Stimulated activated naive CD8-positive, alpha-beta T cell treated with anti-CD3 and anti-CD28 coated beads, Interleukin-15, Interleukin-2, amounts not matched to agents 100 U/mL and 50 U/mL, for 24 hours (primary cell): ENCODE measurements at regions not wholly inside any gene's neighbourhood (a gene's known extent, or its start where the extent isn't known, plus 50 kb on each side); places are given as distances from the start of the nearest gene placed in this dataset.

ENCODE experiments used
- ATAC-seq: fragments of 150-1000 bp; cut with Tn5 transposase; one replicate; pipeline ENCODE4 v1.10.0; 2021
- DNase-seq: peaks from one replicate; pipeline ENCODE4 v3.0.0; 2021

DNA sequence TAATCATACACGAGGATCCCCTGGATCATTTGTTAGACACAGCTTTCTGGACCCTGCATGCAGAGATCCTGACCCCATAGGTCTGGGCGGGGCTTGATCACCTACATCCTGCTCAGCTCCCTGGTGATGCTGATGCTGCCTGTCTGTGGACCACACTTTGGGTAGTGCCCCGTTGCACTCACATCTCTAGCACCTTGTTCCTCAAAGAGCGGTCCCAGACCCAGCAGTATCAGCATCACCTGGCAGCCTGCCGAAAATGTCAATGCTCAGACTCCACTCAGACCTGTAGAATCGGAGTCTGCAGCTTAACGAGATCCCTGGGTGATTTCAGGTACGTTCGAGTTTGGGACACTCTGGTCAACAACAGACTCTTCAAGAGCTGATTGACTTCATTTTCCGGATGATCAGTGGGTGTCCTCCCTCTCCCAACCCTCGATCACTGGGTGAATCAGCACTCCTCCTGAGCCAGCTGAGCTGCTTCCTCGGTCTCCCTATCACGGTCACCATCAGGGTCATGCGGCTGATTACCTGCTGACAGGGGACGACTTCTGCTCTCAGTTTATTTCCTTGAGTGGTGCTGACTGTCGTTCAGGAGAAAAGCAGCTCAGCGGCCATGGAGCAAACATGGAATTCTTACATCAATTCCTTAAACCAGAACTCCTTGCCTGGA, 150.6 kb upstream of the RAB12 start:
- no peak for DNase-seq
- no peak for ATAC-seq

DNA sequence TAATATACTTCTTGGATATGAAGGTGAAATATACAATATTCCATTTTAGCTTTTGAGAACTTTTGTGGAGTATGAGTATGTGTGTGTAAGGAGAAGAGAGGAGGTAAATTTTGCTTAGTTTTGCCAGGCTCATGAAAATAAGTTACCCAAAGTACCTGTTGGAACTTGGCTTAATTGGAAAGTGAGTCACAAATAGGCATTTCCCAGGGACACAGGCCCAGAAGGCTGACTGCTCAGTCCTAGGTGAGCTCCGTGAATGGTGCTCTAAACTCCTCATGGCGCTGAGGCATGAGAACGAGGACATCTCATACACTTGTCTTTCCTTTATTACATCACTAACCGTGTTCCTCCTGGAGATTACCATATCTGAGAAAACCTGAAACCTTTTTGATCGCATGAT, 148.5 kb upstream of the RAB12 start:
- no peak for ATAC-seq

DNA sequence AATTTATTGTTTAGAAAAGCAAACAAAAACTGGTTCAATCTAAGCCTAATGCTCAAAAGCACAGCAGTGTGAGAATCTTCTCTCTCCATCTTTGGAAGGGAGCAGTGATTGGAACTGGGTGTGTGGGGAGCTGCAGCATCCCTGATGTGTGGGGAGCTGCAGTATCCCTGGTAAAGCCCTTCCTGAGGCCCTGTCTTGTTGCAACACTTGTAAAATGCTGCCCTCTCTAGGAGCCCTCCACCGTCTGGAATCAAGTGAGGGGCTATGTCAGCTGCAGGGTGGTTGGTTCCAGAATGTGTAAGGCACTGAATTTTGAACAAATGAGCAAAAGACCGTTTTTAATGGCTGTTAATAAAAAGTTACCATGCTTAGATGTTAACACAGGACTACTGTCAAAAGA, 147.7 kb upstream of the RAB12 start:
- no peak for ATAC-seq
- no peak for DNase-seq

More for the DNA sequence above, 148.5 kb upstream of the RAB12 start:
- no peak for DNase-seq

DNA sequence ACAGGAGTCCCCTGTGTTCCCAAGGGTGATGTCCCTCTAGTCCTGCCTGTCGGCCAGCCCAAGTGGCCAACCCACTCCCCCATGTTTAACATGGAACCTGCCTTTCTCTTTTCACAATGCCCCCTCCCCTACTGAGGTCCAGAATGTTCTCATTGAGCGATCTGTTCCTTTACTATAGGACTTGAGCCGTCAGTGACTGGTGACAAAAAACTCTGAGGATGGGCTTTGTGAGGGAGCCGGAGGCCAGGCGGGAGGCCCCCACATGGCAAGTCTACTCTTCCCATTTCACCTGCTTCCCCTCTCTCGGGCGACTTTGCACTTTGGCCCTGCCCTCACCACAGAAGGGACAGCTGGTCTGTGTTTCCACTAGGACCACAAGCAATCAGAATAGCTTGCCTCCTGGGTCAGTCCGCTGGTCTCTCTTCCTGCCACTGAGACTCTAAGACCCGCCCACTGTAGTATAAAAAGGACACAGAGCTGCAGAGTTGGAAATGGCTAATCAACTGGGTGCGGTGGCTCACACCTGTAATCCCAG, 146.5 kb upstream of the RAB12 start:
- no peak for ATAC-seq

DNA sequence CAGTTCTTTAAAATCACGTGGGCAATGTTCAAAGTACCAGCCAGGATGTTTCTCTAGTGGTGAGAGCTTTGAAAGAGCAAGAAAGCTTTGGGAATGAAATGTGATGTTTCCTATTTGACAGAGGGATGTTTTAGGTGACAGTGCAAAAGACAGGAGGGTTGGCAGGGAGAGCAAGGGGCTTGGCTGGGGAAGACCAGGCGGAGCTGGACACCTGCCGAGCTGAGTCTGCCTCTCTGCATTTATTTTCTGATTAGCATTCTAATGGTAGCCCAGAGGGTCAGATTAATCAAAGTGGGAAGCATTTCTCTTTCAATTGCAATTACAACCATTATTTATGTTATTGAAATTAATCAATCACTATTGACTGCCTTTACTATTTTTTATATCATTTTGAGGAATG, 145.4 kb upstream of the RAB12 start:
- DNase-seq (no peak), ATAC-seq (no peak)

More for the DNA sequence above, 146.5 kb upstream of the RAB12 start:
- DNase-seq: no peak

DNA sequence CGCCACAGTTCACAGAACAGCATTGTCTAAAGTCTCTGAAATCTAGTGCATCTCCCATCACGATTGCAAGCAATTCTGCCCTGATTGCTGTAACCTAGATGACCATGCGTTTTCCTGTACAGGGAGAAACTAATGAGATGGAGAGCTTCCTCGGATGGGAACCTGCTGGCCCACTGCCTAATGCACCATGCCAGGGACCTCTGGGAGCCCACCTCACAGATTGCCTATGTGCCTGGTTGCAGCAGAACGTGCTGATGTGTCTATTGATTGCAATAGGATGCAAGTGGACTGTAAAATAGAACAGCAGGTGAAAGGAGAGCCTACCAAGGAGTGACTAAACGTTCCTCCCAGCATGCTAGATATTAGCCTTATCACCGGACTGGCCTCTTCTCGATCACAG, 141.0 kb upstream of the RAB12 start:
- ATAC-seq (no peak), DNase-seq (no peak)

DNA sequence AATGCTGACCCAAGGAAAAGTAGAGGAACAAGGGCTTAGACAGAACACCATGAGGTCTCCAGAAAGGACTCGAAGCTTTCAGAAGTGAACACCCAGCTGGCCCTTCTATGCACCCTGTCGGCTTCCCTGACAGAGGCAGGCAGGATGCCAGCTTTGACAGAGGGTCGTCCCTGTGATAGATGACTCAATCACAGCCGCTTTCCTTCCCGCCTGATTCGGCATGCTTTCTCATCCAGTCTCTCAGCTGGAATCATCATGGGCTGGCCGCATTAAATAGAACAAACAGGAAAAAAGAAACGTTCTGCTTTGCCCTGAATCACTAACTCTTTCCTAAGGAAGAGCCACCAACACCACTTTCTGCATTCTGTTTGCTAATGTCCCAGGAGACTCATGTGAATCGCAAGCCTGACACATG, 140.3 kb upstream of the RAB12 start:
- ATAC-seq: no peak
- DNase-seq: no peak

DNA sequence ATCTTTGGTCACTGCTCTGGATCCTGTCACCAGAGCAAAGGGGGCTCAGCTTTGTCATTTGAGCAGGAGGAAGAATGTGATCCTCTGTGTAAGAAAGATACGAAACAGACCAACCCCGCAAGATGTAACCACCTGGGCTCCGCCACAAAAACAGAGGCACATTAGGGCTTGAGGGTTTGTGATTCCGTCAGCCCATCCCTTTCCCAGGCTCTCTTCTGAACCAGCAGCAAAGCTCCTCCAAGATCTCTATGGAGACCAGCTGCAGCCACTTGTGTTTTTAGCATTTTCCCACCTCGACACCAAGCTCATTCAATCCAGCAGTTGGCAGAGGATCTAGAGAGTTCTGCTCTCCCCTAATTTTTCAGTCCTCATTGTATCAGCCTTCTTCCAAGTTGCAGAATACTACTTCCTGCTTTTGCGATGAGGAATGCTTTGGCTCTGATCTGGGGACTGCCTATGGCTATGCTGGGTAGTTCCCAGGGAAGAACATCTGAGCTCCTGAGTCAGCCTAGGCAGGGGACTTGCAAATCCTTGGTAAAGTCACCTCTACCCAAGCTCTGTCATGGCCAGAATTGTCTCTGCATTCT, 139.6 kb upstream of the RAB12 start:
- ATAC-seq: no peak
- no peak for DNase-seq

DNA sequence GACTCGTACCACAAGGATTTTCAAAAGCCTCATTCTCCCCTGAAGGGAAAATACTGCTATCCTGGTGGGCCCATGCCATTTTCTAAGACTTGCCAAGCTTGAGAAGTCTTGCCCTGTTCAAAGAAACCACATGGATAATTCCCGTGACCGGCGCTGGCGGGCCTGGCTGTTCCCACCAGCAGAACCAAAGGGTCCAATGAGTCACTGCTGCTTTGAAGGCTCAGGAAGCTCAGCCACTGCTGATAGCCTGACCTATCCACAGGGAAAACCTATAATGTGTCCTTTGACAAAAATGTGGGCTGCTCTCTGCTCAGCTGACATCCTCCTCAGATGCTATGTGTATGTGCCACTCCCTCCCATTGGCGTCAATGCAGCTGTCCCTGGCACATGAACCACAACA, 137.9 kb upstream of the RAB12 start:
- DNase-seq (no peak), ATAC-seq (no peak)

DNA sequence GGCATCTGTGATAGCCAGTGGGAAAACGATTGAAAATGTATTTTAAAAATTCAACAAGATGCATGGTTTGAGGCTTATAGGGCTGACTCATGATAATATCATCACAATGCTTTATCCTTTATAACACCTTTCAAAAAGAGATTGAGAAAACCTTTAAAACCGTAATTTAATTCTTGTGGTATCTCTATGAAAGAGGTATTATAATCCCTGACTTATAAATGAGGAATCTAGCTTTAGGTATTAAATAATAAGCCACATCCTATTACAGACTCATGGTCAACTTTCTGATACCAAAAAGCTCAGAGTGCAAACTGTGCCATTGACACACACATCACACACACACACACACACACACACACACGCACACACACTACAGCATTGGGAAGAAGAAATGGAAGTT, 134.6 kb upstream of the RAB12 start:
- DNase-seq: no peak
- ATAC-seq: no peak

DNA sequence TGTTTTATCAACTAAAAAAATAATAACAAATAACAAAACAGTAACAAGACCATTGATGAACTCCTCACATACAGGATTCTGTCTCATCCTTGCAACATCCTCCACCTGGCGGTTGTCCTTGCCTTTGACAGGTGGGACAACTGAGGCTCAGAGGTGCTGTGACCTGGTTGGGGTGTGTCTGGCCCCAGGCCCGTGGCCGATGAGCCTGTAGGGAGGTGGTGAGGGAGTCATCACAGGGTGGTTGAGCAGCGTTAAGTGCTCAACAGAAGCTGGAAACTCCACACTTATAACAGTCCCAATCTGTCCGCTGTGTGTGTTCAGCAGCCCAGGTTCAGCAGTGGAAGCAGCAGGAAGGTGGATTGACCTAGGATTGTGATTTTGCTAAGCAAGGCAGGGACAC, 131.6 kb upstream of the RAB12 start:
- DNase-seq: no peak
- ATAC-seq: no peak

DNA sequence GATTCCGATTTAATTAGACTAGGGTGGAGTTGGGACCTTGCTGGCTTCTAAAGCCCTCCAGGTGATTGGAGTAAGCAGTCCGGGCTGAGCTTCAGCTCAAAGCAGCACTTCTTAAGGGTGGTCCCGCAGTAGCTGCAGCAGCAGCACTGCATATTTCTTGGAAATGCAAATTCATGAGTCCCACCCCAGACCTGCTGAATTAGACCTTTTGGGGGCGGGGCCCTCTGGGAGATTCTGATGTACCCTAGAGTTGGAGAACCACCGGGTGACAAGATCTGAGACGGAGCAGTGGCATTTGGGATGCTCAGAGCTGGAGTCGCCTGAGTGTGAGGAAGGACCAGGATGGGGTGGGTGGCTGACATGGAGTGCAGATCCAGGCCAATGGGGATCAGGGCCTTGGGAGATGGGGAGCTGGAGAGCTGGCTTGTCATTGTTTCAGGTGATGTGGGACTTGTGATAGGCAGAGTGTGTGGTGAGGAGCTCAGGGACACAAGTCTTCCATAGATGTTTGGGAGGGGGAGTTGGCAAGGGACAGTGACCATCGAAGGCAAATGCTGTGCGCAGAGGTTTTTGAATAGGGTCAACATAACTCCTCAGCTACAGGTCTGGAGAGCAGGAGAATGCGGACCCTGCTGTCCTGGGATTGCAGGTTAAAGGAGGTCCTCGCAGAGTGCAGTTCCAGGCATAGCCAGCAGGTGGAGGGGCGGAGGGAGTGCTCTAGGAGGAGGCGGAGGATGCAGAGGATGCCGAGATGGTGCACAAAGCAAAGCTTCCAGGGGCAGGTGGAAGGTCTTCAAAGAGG, 130.9 kb upstream of the RAB12 start:
- peak; percentile 71 for ATAC-seq

DNA sequence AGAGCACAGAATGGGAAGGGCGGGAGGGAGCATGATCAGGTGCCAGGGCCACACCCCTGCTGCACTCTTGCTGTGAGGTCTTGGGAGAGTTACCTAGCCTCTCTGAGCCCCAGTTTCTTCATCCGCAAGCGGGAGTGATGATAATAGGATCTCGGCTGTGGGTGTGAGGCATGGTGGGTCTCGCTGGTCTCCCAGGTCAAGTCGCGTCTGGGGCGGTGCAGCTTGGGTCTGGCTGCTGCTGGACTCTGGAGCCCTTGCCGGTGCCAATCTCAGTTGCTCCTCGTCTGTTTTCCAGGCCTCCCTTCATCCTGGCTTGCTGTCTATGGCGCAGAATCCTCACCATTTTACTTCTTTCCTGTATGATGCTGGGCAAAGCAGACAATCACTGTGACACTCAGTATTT, 130.3 kb upstream of the RAB12 start:
- ATAC-seq (peak; percentile 9), DNase-seq (no peak)

More for the DNA sequence above, 130.9 kb upstream of the RAB12 start:
- DNase-seq: peak; percentile 76

DNA sequence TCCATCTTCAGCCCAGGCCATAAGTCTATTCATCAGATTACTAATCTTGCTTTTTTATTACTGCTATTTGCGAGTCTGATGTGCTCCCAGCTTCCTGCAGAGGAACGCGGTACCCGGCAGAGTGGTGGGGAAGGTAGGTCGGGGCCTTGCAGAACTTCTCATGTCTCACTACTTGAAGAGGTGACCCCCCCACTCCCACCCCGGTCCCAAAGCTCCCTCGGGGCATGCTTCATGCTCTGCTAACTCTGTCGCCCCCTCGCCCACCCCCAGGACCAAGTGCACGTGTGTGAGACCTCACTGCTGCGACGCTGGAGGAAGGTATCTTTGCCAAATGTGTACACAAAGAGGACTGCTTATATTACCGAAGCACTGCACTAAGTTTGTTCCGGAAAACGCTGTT, 129.4 kb upstream of the RAB12 start:
- ATAC-seq: no peak
- DNase-seq: no peak

DNA sequence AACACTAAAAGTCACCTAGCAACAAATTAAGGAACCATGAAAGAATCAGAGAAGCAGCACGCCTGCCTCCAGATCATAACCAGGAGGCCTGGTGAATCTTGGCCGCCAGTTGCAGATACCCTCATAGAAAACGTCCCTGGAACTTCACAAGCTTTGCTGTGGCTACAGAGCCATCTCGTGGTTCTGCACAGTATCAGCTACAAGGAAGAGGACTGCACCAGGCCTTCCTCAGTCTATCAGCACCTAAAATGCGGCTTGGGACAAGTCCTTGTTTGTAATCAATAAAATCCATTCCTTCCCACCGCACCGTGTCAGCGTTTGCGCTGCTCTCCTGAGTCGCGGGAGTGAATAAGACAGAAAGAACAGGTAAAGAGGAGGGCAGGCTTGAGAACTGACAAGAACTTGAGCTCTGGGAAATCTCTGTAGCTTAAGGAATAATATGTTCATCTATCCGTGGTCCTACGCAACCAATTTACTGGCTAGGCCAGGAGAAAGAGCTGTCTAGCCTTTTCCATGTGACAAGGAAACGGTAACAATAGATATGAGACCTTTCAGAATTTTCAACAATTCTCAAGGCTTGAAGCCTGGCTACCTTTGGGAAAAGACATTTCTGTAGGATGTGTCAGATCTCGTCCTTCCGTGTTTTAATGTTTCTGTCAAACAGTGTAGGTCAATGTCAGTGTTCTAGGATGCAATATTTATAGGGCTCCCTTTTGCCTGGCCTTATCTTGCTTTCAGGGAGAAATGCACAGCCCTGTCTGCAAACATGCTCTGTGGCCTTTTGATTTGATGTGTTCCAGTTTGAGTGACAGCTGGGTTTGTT, 128.5 kb upstream of the RAB12 start:
- no peak for ATAC-seq
- DNase-seq: no peak

DNA sequence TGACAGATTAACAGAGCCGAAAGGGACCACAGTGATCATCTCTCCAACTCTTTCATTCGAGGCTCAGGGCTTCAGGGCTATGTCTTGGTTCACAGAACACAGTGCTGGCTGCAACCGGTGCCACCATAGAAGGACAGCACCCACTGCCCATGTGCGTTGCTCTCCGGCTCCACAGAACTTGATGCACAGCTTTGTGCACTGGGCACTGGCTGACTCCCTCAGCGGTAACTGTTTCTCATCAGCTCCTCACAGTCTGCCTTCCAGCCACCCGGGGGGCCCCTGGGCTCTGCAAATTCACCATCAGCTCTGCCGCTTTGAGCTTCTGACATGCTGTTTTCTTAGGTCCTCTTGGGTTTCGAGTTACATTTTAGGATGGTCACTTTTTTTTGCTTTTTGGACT, 124.3 kb upstream of the RAB12 start:
- no peak for DNase-seq
- ATAC-seq: no peak

DNA sequence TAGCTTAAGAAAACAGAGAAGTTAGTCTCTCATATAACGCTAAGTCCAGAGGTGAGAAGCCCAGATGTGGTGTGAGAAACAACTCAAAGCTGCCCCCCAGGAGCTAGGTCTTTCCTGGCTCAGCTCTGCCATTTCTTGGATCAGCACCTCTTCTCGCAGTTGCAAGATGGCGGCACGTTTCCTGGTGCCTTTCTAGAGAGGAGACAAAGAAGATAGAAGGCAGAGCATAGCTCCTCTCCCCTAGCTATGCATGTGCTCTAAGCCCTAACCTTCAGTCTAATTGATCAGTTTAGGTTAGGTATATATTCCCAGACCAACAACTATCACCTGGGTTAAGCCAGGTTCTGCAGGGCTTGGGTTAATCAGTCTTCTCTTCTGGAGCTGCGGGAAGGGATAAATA, 119.5 kb upstream of the RAB12 start:
- DNase-seq (no peak), ATAC-seq (no peak)

DNA sequence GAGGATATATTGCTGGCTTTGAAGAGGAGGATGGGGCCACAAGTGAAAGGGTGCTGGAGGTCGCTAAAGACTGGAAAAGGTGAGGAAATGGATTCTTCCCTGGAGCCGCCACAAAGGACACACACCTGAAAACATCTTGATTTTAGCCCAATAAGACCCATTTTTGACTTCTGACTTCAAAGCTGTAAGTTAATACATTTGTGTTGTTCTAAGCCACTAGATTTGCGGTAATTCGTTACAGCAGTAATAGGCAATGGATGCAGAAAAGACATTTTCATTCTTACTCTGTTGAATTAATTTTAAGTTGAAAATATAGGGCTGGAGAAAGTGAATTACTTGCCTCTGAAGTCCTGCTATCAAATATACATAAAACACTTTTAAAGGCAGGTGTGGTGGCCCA, 117.7 kb upstream of the RAB12 start:
- DNase-seq (no peak), ATAC-seq (no peak)

DNA sequence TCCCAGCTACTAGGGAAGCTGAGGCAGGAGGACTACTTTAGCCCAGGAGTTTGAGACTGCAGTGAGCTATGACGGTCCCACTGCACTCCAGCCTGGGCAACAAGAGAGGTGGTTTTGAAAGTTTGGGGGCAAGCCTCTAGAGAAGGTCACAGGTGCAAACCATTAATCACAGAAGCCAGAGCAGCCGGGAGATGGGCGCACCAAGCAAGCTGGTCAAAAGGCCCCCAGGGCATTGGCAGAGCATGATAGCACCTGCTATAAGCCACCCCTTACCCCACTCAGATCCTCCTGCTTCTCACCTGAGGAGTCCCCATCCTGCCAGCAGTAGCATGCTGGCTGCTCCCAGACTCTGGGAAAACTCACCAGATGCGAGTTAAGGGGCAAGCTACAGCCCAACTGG, 116.1 kb upstream of the RAB12 start:
- ATAC-seq (no peak), DNase-seq (no peak)

DNA sequence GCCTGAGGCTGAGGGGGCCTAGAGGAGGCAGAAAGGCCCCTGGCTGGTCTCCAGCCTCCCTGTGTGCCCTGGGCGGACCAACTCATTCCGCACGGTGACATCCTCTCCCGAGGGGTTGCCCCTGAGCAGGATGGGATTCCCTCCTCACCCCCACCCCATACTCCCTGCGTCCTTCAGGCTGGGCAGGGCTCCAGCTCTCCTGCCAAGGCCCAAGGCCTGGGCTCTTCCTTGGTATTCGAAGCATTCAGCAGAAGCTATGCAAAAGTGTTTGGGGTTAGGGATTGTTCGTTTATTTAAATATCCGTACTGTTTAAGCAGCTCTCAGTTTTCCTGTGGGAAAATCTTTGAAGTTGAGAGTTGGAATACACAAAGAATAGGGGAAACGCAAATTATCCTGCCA, 113.1 kb upstream of the RAB12 start:
- ATAC-seq: no peak
- DNase-seq: no peak

DNA sequence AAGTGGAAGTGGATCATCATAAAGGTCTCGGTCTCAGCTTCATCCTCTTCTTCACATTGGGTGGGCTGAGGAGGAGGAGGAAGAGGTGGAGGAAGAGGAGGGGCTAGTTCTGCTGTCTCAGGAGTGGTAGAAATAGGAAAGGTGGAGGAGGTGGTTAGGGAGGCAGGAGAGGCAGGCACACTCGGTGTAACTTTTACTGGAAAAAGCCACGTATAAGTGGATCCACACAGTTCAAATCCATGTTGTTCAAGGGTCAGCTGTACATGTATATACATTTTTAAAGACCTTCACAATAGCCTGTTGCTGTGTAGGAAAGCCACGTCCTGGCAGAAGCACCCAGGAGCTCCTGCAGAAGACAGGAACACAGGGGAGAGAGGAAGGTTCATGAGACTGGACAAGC, 110.3 kb upstream of the RAB12 start:
- ATAC-seq (no peak), DNase-seq (no peak)
